H1 (cell line): ENCODE measurements at regions not wholly inside any gene's neighbourhood (a gene's known extent, or its start where the extent isn't known, plus 50 kb on each side); places are given as distances from the start of the nearest gene placed in this dataset.

Source experiments
- CEBPB ChIP-seq: IDR thresholded peaks from 2 replicates; pipeline ENCODE4 v1.6.1; 2012; ENCODE audit warnings: low read depth, low read length
- GTF2F1 ChIP-seq: IDR thresholded peaks from 2 replicates; pipeline ENCODE4 v1.6.1; 2012; ENCODE audit warnings: low read depth, low read length, improper control_type of control experiment, borderline replicate concordance
- NRF1 ChIP-seq: IDR thresholded peaks from 2 replicates; pipeline ENCODE4 v1.6.1; 2011; ENCODE audit warnings: mild to moderate bottlenecking, low read depth, low read length, improper control_type of control experiment
- POLR2AphosphoS5 ChIP-seq: IDR thresholded peaks from 2 replicates; pipeline ENCODE4 v1.6.1; 2011; ENCODE audit warnings: low read depth, low read length
- RFX5 ChIP-seq: IDR thresholded peaks from 2 replicates; pipeline ENCODE4 v1.6.1; 2011; ENCODE audit warnings: low read depth, low read length, improper control_type of control experiment, borderline replicate concordance
- ZNF274 ChIP-seq: IDR thresholded peaks from 2 replicates; pipeline ENCODE4 v1.7.0; 2012; ENCODE audit warnings: low read length, borderline replicate concordance; ENCODE audit errors: extremely low read depth
- TF ChIP-seq, protein P1 (sequence below): IDR thresholded peaks from 2 replicates; pipeline ENCODE4 v1.6.1; 2011; ENCODE audit warnings: low read length, improper control_type of control experiment
- TF ChIP-seq, protein P2 (sequence below): IDR thresholded peaks from 2 replicates; pipeline ENCODE4 v1.6.1; 2012; ENCODE audit warnings: inconsistent platforms

DNA sequence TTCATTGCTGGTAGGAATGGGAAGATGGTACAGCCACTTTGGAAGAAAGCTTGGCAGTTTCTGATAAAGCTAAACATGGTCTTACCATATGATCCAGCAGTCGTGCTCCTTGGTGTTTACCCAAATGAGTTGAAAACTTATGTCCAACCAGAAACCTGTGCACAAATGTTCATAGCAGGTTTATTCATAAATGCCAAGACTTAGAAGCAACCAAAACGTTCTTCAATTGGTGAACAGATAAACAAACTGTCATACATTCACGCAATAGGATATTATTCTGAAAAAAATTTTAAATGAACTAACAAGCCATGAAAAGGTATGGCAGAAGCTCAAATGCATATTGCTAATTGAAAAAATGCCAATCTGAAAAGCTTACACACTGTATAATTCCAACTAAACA is 117.1 kb downstream of the LINC00237 start (continued):
- TF ChIP-seq, protein P1, sequence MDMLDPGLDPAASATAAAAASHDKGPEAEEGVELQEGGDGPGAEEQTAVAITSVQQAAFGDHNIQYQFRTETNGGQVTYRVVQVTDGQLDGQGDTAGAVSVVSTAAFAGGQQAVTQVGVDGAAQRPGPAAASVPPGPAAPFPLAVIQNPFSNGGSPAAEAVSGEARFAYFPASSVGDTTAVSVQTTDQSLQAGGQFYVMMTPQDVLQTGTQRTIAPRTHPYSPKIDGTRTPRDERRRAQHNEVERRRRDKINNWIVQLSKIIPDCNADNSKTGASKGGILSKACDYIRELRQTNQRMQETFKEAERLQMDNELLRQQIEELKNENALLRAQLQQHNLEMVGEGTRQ: no peak
- TF ChIP-seq CEBPB (no peak), NRF1 (no peak), ZNF274 (no peak), RFX5 (no peak), GTF2F1 (no peak), POLR2AphosphoS5 (no peak)
- TF ChIP-seq, protein P2, sequence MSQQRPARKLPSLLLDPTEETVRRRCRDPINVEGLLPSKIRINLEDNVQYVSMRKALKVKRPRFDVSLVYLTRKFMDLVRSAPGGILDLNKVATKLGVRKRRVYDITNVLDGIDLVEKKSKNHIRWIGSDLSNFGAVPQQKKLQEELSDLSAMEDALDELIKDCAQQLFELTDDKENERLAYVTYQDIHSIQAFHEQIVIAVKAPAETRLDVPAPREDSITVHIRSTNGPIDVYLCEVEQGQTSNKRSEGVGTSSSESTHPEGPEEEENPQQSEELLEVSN: no peak
